Activated CD4-positive, alpha-beta T cell treated with anti-CD3 and anti-CD28 coated beads, Interleukin-2, amount 50 U/mL, for 16 hours (primary cell): ENCODE measurements at regions not wholly inside any gene's neighbourhood (a gene's known extent, or its start where the extent isn't known, plus 50 kb on each side); places are given as distances from the start of the nearest gene placed in this dataset.
"Not testable (repeated sequence)": the region's sequence is repeated elsewhere in the genome, so short reads cannot be mapped to it uniquely, and the experiment has no call there.

Experiments used
- DNase-seq: peaks from one replicate; pipeline ENCODE4 v3.0.0-alpha.2; 2020

- no peak for DNase-seq
Measured at GRCh38 chr3:130569461-130570365, 52.7 kb downstream of the COL6A6 start.

GRCh38 chr3:130572769-130573168 lies 55.8 kb downstream of the COL6A6 start:
- no peak for DNase-seq

- DNase-seq: no peak
Measured at GRCh38 chr3:130576375-130577266, 59.6 kb downstream of the COL6A6 start.

- DNase-seq: peak; percentile 64
Measured at GRCh38 chr3:130582457-130583153, 65.6 kb downstream of the COL6A6 start.

GRCh38 chr3:130594749-130595148 lies 77.8 kb downstream of the COL6A6 start:
- DNase-seq: not testable (repeated sequence)

GRCh38 chr3:130596484-130596883 lies 79.5 kb downstream of the COL6A6 start:
- no peak for DNase-seq

- no peak for DNase-seq
Measured at GRCh38 chr3:130601442-130601971, 84.5 kb downstream of the COL6A6 start.

GRCh38 chr3:130604806-130605205 lies 87.8 kb downstream of the COL6A6 start:
- DNase-seq: no peak

- DNase-seq: no peak
Measured at GRCh38 chr3:130606336-130606735, 89.4 kb downstream of the COL6A6 start.

GRCh38 chr3:130607553-130608154 lies 90.7 kb downstream of the COL6A6 start:
- no peak for DNase-seq

- no peak for DNase-seq
Measured at GRCh38 chr3:130609166-130609979, 92.4 kb downstream of the COL6A6 start.

GRCh38 chr3:130619196-130619595 lies 102.2 kb downstream of the COL6A6 start:
- no peak for DNase-seq

GRCh38 chr3:130621824-130622223 lies 104.8 kb downstream of the COL6A6 start:
- DNase-seq: no peak

- DNase-seq: no peak
Measured at GRCh38 chr3:130626049-130626448, 109.1 kb downstream of the COL6A6 start.

GRCh38 chr3:130627143-130627855 lies 110.3 kb downstream of the COL6A6 start:
- no peak for DNase-seq

GRCh38 chr3:130627882-130628281 lies 110.9 kb downstream of the COL6A6 start:
- no peak for DNase-seq
